ENCODE measurements at regions not wholly inside any gene's neighbourhood (a gene's known extent, or its start where the extent isn't known, plus 50 kb on each side); places are given as distances from the start of the nearest gene placed in this dataset.

GRCh38 chr4:100674976-100675375 is 157.2 kb upstream of the EMCN start:
- Histone ChIP-seq H3K4me3 (replicated peaks in 1 of 3; ENCODE audit: insufficient read depth in 1 of 3, low read depth in 1 of 3, low read length in 3 of 3) (no peak overlapping the region), H4K20me1 (replicated peaks; ENCODE audit: control insufficient read depth, extremely low read depth, insufficient read depth, low read length) (no peaks in the 10 kb centered on the region), H3K9me3 (replicated peaks; ENCODE audit: control insufficient read depth, insufficient read depth, low read length) (no peaks in the 10 kb centered on the region), H3K9ac (replicated peaks; ENCODE audit: extremely low read depth, insufficient read depth, low read length) (no peak overlapping the region), H2AFZ (ENCODE audit: low read depth, low read length) (no peak overlapping the region), H3K79me2 (ENCODE audit: control insufficient read depth, insufficient read depth, low read length) (no peaks in the 10 kb centered on the region), H3K27ac (ENCODE audit: insufficient read depth, low read depth, low read length) (no peak overlapping the region), H3K4me1 (ENCODE audit: control insufficient read depth, extremely low read depth, insufficient read depth, low read length) (no peaks in the 10 kb centered on the region), H3K4me2 (ENCODE audit: insufficient read depth, low read length) (no peak overlapping the region), H3K27me3 (ENCODE audit: control insufficient read depth in 2 of 2, insufficient read depth in 2 of 2, low read length in 2 of 2) (no peaks in the 10 kb centered on the region), H3K36me3 (ENCODE audit: control insufficient read depth in 2 of 2, extremely low read depth in 1 of 2, insufficient read depth in 2 of 2, low read length in 2 of 2) (no peaks in the 10 kb centered on the region), H3K9me1 (replicated peaks; ENCODE audit: control insufficient read depth, extremely low read depth, insufficient read depth, low read length) (no peaks in the 10 kb centered on the region)
- POLR2A ChIA-PET: no interaction called here
- no TSS peak for BruUV-seq (replicated peaks)
- intact Hi-C loops (cut with micrococcal nuclease): no loop called here
- DNase-seq (ENCODE audit: low read depth, low spot score) (no peak), FAIRE-seq (no peak)
- dilution Hi-C loops (cut with MboI; ENCODE audit: extremely low pct_ligation_motif_present, low sequenced_read_pairs): no loop called here
- TF ChIP-seq JUN (IDR thresholded peaks at IDR 0.05; ENCODE audit: borderline replicate concordance, insufficient read depth, insufficient read length, low read depth): no peak
- no peak for TF ChIP-seq EZH2 (IDR thresholded peaks at IDR 0.05; ENCODE audit: borderline replicate concordance, low read depth, low read length, severe bottlenecking)
- TF ChIP-seq, protein P1, sequence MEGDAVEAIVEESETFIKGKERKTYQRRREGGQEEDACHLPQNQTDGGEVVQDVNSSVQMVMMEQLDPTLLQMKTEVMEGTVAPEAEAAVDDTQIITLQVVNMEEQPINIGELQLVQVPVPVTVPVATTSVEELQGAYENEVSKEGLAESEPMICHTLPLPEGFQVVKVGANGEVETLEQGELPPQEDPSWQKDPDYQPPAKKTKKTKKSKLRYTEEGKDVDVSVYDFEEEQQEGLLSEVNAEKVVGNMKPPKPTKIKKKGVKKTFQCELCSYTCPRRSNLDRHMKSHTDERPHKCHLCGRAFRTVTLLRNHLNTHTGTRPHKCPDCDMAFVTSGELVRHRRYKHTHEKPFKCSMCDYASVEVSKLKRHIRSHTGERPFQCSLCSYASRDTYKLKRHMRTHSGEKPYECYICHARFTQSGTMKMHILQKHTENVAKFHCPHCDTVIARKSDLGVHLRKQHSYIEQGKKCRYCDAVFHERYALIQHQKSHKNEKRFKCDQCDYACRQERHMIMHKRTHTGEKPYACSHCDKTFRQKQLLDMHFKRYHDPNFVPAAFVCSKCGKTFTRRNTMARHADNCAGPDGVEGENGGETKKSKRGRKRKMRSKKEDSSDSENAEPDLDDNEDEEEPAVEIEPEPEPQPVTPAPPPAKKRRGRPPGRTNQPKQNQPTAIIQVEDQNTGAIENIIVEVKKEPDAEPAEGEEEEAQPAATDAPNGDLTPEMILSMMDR (IDR thresholded peaks at IDR 0.05; ENCODE audit: extremely low read depth in 1 of 2, insufficient read depth in 1 of 2, low read depth in 1 of 2, low read length in 2 of 2): no peak
- no peak for TF ChIP-seq MAX (IDR thresholded peaks at IDR 0.05; ENCODE audit: insufficient read depth, insufficient read length)
- TF ChIP-seq POLR2AphosphoS5 (IDR thresholded peaks at IDR 0.05; ENCODE audit: insufficient read depth, low read depth, low read length): no peak
- no peak for TF ChIP-seq FOS (IDR thresholded peaks at IDR 0.05; ENCODE audit: borderline replicate concordance, insufficient read depth, low read length)
- TF ChIP-seq POLR2A (IDR thresholded peaks at IDR 0.05; ENCODE audit: low read depth, low read length): no peak
- no peak for TF ChIP-seq GATA2 (IDR thresholded peaks at IDR 0.05; ENCODE audit: insufficient read depth, insufficient read length, low read depth, low read length)
- TF ChIP-seq MYC (IDR thresholded peaks at IDR 0.05; ENCODE audit: low read depth, low read length): no peak
- CTCF ChIA-PET: no interaction called here

Data from endothelial cell of umbilical vein (primary cell).